HG03439 (cell line): ENCODE measurements at regions not wholly inside any gene's neighbourhood (a gene's known extent, or its start where the extent isn't known, plus 50 kb on each side); places are given as distances from the start of the nearest gene placed in this dataset.

Experiments used
- ATAC-seq: cut with Tn5 transposase; IDR thresholded peaks from one replicate; pipeline ENCODE4 v1.9.1; 2021; ENCODE audit warnings: mild to moderate bottlenecking, moderate library complexity; ENCODE audit not compliant: unreplicated experiment

- ATAC-seq: no peak
These were observed 408.5 kb downstream of the MFSD1 start for GRCh38 chr3:159210336-159210735.

GRCh38 chr3:159216311-159216710 is 414.5 kb downstream of the MFSD1 start:
- no peak for ATAC-seq

GRCh38 chr3:159219231-159219630 is 417.4 kb downstream of the MFSD1 start:
- no peak for ATAC-seq

- no peak for ATAC-seq
These were observed 419.5 kb downstream of the MFSD1 start for GRCh38 chr3:159221335-159221734.

GRCh38 chr3:159229116-159229680 is 427.3 kb downstream of the MFSD1 start:
- ATAC-seq: no peak

- ATAC-seq: no peak
These were observed 431.1 kb downstream of the MFSD1 start for GRCh38 chr3:159232966-159233365.

- ATAC-seq: no peak
These were observed 431.9 kb downstream of the MFSD1 start for GRCh38 chr3:159233734-159234133.

GRCh38 chr3:159234306-159234705 is 432.5 kb downstream of the MFSD1 start:
- ATAC-seq: no peak

- no peak for ATAC-seq
These were observed 434.5 kb downstream of the MFSD1 start for GRCh38 chr3:159236321-159236720.

GRCh38 chr3:159237226-159237625 is 435.4 kb downstream of the MFSD1 start:
- no peak for ATAC-seq

- ATAC-seq: no peak
These were observed 436.8 kb downstream of the MFSD1 start for GRCh38 chr3:159238646-159239045.

- no peak for ATAC-seq
These were observed 437.2 kb downstream of the MFSD1 start for GRCh38 chr3:159239059-159239458.

GRCh38 chr3:159244933-159245332 is 443.1 kb downstream of the MFSD1 start:
- ATAC-seq: no peak

GRCh38 chr3:159245871-159246270 is 444.0 kb downstream of the MFSD1 start:
- ATAC-seq: no peak

GRCh38 chr3:159246385-159246784 is 444.5 kb downstream of the MFSD1 start:
- ATAC-seq: no peak

GRCh38 chr3:159249472-159250174 is 447.8 kb downstream of the MFSD1 start:
- ATAC-seq: no peak

- no peak for ATAC-seq
These were observed 449.1 kb downstream of the MFSD1 start for GRCh38 chr3:159250961-159251360.

- ATAC-seq: no peak
These were observed 450.4 kb downstream of the MFSD1 start for GRCh38 chr3:159252274-159252673.

GRCh38 chr3:159252772-159253384 is 451.0 kb downstream of the MFSD1 start:
- no peak for ATAC-seq

GRCh38 chr3:159253860-159254259 is 452.0 kb downstream of the MFSD1 start:
- ATAC-seq: no peak

- no peak for ATAC-seq
These were observed 456.1 kb downstream of the MFSD1 start for GRCh38 chr3:159257954-159258353.

GRCh38 chr3:159258934-159259333 is 457.1 kb downstream of the MFSD1 start:
- ATAC-seq: no peak
